ENCODE measurements at regions not wholly inside any gene's neighbourhood (a gene's known extent, or its start where the extent isn't known, plus 50 kb on each side); places are given as distances from the start of the nearest gene placed in this dataset.
A peak's percentile ranks its signal among the peaks of the same experiment; 100 is the strongest.
"Not testable (repeated sequence)": the region's sequence is repeated elsewhere in the genome, so short reads cannot be mapped to it uniquely, and the experiment has no call there.

DNA sequence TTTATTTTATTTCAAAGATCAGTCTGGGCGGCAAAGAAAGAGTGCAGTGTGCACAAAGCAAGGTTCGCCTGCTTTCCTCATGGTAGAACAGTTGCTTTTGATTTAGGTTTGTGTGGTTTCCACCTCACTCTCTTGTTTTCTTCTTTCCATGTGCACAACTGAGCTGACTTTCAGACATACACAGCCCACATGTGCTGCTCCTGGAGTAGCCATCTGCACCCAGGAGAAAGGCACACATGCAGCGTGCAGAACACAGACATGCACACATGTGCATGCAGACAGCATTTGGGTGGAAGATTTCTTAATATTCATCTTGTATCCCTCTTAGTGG lies 302.1 kb downstream of the FZD1 start:
- DNase-seq (ENCODE audit: low read depth in 2 of 2), result peak in 1 of 2 experiments; percentile 28

DNA sequence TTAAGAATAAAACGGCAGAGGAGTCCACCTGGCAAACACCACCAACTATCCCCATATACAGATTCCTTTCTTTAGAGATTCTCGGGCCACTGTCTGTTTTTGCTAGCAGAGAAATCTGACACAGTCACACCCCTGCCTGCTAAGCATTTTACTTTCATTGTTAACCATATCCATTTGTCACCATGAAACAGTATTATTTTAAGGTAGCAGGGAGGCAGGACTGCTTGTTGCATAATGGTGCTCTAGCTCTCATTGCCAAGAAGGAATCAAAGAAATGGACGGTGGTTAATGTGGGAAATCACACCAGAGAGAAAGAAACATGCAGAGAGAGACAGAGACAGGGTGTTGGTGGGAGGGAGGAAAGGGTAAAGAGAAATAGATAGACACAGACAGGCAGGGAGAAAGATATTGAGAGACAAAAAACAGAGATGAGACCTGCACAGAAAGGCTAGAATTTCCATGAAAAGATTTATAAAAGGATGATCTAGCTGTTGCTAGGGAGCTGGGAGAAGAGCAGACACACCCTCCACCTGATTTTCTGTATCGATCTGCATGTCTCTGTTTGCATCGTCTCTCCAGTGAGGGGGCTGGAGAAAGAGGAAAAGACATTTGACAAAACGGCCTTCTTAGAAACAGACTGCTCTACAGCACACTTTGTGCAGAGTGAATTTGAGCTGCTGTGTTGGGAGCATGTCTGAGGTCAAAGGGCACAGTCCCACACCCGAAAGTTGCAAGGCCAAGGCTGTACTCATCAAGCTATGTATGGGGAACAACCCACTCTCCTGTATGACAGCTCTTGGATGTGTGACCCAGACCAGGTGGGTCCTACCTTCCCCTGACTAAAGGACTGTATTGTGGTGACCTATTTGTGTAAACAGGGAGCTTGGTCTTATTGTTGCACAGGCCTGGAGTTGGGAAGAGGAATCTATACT lies 303.1 kb downstream of the FZD1 start:
- no peak for DNase-seq (ENCODE audit: low read depth in 2 of 2)

DNA sequence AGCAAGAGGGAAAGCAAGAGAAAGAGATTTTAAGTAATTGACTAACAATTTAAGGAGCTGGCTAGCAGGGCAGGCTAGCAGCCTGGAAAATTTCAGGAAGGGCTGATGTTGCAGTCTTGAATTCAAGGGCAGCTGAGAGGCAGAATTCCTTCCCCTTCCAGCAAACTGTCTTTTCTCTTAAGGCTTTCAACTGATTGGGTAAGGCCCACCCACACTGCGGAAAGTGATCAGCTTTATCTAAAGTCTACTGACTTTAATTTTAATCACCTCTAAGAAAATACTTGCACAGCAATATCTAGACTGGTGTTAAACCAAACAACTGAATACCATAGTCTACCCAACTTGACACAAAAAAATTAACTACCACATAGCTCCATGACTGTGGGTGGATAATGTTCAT lies 303.9 kb downstream of the FZD1 start:
- no peak for DNase-seq (ENCODE audit: low read depth in 2 of 2)

DNA sequence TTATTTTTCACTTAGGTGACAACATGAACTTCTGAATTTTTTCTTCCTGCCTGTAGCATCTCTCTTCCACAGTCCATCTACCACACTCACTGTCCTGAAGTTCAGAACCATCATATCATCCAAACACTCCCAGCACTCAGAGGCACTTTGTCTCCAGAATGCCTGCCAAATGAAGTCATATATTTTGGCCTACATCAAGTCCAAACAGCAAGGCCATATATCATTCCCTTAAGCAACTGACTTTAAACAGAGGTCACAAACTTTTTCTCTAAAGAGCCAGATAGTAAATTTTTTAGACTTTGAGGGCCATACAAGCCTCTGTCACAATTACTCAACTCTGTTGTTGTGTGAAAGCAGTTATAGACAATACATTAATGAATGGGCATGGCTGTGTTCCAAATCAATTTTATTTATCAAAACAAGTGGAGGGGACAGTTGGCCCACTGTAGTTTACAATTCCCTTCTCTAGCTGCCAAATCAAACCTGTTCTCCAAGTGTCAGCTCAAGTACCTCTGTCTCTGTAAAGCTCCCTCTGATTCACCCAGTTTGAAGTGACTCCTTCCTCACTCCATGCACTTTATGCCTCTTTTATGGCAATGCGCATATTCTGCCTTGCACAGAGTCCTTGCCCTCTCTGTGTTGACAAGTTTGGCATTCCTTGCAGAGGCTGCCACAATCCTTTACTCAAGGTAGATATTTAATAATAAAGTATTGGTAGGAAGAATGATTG lies 305.7 kb downstream of the FZD1 start:
- DNase-seq (ENCODE audit: low read depth in 2 of 2), result no peak

DNA sequence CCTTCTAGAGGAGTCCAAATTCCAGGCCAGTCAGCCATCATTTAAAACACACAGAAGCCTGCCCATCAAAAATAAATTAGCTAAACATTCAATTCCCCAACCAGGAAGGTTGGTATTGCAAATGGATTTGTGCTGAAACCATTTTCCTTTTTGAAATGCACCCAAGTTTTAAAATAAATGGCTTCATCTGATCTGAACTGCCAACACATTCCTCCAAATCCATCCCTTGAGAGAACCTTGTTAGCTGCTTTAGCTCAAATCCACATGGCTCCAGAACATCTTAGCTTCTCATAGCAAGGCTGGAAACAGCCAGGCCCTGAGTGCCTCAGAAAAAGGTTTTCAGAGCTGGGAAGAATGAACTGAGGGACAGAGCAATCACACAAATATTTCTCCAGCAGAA lies 306.3 kb downstream of the FZD1 start:
- no peak for DNase-seq (ENCODE audit: low read depth in 2 of 2)

DNA sequence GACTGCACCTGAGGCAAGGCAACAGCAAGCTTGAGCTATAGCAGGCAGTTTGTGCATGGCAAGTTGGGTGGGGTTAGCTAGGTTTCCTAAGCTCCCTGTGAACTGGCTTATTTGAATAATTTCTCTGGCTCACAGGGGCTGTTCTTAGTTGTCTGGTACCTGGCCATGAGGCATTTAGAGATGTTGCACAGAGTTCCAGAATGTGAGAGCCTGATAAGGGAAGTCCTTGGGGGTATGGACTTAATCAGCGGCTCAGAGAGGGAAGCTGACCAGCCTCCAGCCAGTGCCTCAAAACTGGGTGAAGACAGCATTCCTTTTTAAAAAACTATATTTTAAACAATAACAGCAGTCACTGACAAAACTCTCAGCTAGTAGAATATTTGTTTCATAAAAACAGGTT lies 307.4 kb downstream of the FZD1 start:
- DNase-seq (ENCODE audit: low read depth in 2 of 2), result no peak

DNA sequence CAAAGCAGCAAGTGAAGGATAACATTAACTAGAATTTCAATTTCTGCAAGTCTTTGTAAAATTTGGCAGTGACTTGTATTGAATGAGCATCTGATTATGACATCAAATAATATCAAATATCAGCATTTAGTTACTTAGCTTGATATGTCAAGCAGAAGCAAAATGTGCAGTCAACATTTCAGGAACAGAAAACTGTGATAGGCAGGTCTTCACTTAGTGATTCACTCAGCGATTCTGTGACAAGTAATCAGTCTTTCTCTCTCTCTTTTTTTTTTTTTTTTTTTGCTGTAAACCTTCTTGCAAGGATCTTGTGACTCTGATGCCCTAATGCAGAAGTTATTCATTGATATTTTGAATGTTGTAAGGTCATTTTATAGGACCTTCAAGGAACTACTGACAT lies 307.1 kb downstream of the MTERF1 start:
- no peak for DNase-seq (ENCODE audit: low read depth in 2 of 2)

DNA sequence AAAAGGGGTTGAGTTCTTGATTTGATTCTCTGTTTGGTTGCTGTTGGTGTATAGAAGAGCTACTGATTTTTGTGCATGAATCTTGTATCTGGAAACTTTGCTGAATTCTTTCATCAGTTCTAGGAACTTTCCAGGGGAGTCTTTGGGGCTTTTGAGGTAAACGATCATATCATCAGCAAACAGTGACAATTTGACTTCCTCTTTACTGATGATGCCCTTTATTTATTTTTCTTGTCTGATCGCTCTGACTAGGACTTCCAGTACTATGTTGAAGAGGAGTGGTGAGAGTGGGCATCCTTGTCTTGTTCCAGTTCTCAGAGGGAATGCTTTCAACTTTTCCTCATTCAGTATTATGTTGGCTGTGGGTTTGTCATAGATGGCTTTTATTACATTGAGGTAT lies 304.0 kb downstream of the MTERF1 start:
- DNase-seq (ENCODE audit: low read depth in 2 of 2), result not testable (repeated sequence)

DNA sequence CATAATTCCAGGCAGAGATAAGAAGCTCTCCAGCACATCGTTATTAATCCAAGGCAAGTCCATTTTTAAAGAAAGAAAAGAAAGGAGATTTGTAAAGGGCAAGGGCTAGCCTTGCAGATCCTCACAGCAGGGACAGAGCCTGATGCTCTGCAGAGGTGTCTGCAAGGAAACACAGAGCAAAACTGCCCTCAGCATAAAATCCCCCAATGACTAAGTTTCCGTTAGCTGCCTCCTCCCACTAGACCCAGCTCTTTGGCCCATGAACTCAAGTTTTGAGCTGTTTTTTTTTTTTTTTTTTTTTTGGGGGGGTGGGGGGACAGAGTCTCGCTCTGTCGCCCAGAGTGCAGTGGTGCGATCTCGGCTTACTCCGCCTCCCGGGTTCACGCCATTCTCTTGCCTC lies 300.7 kb downstream of the MTERF1 start:
- DNase-seq (ENCODE audit: low read depth in 2 of 2), result no peak

DNA sequence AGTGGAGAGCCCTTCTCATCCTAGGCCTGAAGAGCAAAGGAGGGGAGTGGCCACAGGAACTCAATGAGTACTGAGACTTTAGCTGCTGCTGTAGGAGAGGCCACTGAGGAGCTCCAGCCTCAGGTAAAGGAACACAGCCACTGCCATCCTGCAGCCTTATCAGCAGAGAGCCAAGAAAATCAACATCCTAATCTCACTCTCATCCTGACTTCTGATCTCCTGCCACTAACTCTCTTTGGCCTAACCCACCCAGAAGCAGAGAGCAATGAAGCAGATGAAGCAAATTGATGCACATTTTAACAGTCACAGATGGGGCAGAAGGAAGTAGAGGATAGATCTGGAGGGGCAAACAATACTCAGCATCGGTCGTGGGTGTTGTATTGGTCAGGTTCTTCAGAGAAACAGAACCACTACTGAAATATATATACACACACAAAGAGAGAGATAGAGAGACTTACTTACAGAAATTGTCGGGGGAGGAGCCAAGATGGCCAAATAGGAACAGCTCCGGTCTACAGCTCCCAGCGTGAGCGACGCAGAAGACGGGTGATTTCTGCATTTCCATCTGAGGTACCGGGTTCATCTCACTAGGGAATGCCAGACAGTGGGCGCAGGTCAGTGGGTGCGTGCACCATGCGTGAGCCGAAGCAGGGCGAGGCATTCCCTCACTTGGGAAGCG lies 297.6 kb downstream of the MTERF1 start:
- no peak for DNase-seq (ENCODE audit: low read depth in 2 of 2)

DNA sequence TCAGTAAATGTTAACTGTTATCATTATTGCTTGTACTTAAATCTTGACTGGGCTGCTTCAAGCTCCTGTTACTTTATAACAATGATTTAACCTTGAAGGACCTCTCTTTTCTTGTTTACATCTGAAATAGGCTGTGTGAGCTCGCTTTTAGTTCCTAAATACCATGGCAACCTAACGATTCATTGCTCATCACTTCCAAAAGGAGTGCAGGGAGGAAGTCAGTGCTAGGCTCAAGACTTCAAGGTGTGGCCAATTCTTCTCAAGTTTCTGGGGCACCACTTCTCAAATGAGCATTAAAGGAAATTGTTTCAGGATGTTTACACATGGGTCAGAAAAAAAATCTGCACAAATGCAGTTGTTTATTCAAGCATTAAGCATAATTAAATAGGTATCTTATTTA lies 284.2 kb downstream of the MTERF1 start:
- no peak for DNase-seq (ENCODE audit: low read depth in 2 of 2)

DNA sequence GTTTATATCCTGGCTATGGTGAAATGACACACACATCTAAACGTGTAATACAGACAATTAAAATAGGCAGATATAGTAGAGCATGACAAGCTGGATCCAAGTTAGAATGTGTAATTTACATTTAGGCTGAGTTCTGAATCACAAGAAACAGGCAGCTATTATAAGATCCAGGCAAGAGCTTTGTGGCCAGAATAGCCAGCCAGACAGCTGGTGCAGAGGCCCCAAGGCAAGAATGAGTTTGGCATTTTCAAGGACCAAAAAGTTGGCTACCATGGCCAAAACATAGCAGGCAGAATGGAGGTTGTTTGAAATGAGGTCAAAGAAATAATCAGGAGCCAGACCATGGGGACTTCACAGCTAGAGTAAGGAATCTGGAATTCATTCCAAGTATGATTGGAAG lies 281.7 kb downstream of the MTERF1 start:
- no peak for DNase-seq (ENCODE audit: low read depth in 2 of 2)

DNA sequence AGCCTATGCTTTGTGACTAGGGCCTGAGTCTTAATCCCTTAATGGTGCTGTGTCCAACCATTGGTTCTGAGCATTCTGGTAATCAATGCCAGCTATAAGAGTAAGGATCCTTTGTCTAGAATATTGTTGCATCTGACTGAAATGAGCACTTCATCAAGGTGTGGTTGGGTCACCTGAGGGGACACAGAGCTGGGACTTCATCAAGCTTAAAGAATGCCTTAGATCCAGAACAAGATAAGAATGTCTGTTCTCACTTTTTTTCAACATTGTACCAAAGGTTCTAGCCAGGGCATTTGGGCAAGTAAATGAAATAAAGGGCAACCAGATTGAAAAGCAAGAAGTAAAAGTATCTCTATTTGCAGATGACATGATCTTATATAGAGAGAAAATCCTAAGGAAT lies 280.4 kb downstream of the MTERF1 start:
- DNase-seq (ENCODE audit: low read depth in 2 of 2), result no peak

DNA sequence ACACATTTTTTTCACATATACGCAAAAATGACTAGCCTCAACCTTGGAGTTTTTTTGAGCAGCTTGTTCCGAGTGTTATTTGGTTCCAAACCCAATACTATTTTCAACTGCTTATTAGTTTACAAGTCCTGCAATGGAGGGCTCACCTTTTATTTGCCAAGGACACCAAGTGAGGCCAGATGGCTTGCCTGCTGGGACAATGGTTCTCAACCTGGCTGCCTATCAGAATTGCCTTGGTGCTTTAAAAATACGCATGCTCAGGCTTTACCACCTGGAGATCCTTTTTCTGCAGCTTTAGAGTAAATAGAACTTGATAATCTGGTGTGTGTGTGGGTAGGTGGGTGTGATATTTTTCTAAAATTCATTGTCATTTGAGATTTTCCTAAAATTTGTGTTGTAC lies 276.8 kb downstream of the MTERF1 start:
- DNase-seq (ENCODE audit: low read depth in 2 of 2), result no peak

DNA sequence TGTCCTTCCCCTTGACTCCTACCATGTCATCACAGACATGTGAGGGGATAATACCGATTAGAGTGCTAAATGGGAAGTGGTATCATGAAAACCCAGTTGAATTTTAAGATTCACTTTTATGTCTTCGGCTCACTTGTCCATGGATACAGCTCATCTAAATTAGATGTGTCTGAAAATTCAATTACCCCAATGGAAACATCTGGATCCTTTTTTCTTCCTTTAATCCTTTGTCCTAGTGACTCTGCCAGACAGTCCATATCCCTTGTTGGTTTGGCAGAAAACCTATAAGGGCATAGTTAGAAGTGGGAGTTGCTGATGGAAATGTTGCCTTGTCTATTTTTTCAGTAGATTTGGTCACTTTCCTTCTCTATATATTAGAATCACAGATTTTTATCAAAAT lies 271.9 kb downstream of the MTERF1 start:
- no peak for DNase-seq (ENCODE audit: low read depth in 2 of 2)

DNA sequence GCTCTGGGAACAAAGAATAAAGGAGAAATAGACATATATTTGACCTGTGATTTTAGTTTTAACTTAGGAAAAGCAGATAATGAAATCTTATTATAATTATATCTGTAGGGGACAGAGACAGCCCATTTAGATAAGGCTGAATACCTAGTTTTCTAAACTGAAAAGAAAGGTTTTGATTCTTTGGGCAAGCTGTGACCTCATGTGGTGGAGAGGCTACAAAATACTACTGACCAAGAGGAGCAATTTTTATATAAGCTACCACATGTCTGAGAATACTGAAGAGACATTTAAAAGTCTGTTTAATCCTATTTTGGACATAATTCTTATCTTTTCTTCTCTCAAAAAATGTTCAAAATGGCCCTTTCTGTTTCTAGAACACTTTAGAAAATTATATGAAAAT lies 271.0 kb downstream of the MTERF1 start:
- no peak for DNase-seq (ENCODE audit: low read depth in 2 of 2)

DNA sequence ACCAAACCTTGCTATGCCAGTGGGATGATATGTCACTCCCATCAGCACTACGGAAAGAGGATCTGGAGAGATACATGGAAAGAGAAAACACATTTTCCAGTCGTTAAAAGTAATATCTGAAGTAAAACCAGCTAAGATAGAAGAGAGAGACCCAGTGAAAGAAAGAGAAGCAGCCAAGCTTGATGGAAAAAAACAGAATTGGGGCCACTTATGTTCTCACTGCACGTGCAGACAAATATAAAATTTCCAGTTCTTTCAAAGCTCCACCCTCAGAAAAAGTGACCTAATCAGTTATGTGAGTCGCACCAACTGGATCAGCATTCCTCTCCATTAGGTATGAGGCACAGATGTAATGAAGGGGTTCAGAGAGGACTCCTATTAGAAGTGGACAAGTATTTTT lies 266.1 kb downstream of the MTERF1 start:
- DNase-seq (ENCODE audit: low read depth in 2 of 2), result no peak

DNA sequence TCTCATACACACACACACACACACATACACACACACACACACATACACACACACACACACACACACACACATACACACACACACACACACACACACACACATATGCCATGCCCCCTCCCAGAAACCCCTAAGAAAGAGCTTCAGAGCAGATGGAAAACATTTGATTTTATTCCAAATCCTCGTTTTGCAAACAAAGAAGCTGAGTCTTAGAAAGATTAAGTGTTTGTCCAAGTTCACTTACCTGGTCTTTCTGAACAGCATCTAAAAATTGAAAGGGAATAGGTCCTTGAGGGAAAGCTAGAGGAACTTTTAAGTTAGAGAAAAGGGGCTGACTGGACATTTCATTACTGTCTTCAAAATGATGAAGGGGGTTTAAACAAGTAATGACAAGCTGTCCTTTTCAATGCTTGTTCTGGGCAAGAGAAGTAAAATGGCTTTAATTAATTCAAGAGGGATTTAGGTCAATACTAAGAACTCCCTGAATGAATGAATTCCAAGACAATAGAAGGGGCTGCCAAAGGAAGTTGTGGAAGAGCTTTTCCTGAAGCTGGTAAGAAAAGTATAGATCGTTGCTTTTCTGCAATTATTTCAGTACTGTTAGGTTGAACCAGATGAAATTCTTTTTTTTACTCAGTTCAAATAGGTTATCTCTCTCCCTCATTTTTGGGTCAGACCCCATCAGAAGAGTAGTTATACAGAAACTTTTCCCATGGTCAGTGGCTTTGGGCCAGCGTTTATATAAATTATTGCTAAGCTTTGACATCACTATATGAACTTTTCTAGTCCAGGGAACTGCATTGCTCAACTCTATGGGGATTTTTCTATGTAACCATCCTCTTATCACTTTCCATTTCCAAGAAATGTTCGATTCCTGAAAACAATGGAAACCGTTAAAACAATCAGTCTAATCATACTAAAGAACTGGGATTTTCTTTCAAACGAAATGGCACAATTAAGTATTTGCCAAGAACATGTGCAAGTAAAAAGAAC lies 261.4 kb downstream of the MTERF1 start:
- no peak for DNase-seq (ENCODE audit: low read depth in 2 of 2)

DNA sequence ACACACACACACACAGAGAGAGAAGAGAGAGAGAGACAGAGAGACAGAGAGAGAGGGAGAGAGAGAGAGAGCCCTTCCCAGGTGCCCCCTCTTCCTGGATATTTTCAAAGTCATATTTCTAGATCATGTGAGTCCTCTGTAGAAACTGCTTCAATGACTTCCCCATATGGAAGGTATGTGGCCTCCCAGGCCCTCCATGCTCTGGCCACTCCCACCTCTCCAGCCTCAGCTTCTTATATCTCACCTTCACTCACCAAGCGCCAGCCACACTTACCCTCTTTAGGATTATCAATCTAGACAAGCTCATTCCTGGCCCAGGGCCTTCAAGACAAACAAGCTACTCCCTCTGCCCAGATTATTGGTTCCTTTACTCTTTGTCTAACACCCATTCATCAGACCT lies 259.7 kb downstream of the MTERF1 start:
- no peak for DNase-seq (ENCODE audit: low read depth in 2 of 2)

DNA sequence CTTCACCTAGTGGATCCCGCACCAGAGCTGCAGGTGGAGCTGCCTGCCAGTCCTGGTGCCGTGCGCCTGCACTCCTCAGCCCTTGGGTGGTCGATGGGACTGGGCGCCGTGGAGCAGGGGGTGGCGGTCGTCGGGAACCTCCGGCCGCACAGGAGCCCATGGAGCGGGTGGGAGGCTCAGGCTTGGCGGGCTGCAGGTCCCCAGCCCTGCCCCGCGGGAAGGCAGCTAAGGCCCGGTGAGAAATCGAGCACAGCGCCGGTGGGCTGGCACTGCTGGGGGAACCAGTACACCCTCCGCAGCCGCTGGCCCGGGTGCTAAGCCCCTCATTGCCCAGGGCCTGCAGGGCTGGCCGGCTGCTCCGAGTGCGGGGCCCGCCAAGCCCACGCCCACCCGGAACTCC lies 253.2 kb downstream of the MTERF1 start:
- not testable (repeated sequence) for DNase-seq (ENCODE audit: low read depth in 2 of 2)

DNA sequence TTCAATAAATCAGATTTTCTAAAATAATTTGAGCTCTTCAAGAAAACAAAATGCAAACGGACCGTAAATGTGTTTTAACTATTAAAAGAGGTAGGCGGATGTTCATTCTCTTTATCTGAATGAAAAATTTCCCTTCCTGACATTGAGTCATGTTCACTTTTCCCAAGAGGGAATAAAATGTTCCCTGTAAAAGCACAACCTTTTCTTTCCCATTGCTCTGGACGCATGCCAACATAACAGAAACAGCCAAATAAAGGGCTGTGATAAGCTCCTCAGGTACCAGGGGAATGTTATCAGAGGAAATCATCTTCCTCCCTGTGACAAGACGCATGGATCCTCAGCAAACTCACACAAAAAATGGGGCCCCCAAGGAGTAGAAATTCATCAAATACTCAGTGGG lies 251.8 kb downstream of the MTERF1 start:
- DNase-seq (ENCODE audit: low read depth in 2 of 2), result no peak
